ENCODE measurements at regions not wholly inside any gene's neighbourhood (a gene's known extent, or its start where the extent isn't known, plus 50 kb on each side); places are given as distances from the start of the nearest gene placed in this dataset.

DNA sequence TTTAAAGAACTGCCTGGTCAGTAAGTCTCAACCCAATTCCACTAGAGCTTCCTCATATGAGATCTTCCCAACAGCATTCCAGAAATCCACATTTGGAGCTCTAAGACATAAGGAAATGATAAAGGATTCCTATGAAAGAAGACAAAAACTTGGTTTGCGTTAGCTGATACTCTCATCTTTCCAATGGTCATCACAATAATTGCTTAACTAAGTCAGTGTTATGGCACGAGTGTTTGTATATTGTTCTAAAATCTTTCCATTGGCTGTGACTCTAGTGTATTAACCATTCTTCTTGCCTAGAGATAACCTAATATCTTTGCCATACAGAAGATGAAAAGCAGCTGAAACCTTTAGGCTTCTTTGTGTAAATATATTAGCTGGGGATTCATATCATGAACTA lies 289.0 kb downstream of the SNX13 start:
- TF ChIP-seq, protein P1, sequence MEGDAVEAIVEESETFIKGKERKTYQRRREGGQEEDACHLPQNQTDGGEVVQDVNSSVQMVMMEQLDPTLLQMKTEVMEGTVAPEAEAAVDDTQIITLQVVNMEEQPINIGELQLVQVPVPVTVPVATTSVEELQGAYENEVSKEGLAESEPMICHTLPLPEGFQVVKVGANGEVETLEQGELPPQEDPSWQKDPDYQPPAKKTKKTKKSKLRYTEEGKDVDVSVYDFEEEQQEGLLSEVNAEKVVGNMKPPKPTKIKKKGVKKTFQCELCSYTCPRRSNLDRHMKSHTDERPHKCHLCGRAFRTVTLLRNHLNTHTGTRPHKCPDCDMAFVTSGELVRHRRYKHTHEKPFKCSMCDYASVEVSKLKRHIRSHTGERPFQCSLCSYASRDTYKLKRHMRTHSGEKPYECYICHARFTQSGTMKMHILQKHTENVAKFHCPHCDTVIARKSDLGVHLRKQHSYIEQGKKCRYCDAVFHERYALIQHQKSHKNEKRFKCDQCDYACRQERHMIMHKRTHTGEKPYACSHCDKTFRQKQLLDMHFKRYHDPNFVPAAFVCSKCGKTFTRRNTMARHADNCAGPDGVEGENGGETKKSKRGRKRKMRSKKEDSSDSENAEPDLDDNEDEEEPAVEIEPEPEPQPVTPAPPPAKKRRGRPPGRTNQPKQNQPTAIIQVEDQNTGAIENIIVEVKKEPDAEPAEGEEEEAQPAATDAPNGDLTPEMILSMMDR (IDR thresholded peaks at IDR 0.05), result no peak
- no peak for TF ChIP-seq POLR2A (IDR thresholded peaks at IDR 0.05)
